ENCODE measurements at regions not wholly inside any gene's neighbourhood (a gene's known extent, or its start where the extent isn't known, plus 50 kb on each side); places are given as distances from the start of the nearest gene placed in this dataset.

- Histone ChIP-seq H3K27me3 (peaks cover 0 to 7% of the 10 kb centered on the region in 2 donors), H3K36me3 (no peaks in the 10 kb centered on the region), H3K4me1 (no peaks in the 10 kb centered on the region), H3K27ac (no peak overlapping the region), H3K4me3 (no peak overlapping the region), H3K9me3 (no peaks in the 10 kb centered on the region)
- TF ChIP-seq POLR2AphosphoS5 (IDR thresholded peaks at IDR 0.05) (no peak), POLR2A (IDR thresholded peaks at IDR 0.05) (no peak)
- TF ChIP-seq, protein P1, sequence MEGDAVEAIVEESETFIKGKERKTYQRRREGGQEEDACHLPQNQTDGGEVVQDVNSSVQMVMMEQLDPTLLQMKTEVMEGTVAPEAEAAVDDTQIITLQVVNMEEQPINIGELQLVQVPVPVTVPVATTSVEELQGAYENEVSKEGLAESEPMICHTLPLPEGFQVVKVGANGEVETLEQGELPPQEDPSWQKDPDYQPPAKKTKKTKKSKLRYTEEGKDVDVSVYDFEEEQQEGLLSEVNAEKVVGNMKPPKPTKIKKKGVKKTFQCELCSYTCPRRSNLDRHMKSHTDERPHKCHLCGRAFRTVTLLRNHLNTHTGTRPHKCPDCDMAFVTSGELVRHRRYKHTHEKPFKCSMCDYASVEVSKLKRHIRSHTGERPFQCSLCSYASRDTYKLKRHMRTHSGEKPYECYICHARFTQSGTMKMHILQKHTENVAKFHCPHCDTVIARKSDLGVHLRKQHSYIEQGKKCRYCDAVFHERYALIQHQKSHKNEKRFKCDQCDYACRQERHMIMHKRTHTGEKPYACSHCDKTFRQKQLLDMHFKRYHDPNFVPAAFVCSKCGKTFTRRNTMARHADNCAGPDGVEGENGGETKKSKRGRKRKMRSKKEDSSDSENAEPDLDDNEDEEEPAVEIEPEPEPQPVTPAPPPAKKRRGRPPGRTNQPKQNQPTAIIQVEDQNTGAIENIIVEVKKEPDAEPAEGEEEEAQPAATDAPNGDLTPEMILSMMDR (IDR thresholded peaks at IDR 0.05) = no peak
- intact Hi-C loops (cut with DNase I; ENCODE audit: low total_unique reads) = no loop called here
- no peak for DNase-seq (ENCODE audit: low spot score in 2 of 2)
These were observed 163.5 kb upstream of the EGFLAM start for GRCh38 chr5:38094889-38095288.

DNA sequence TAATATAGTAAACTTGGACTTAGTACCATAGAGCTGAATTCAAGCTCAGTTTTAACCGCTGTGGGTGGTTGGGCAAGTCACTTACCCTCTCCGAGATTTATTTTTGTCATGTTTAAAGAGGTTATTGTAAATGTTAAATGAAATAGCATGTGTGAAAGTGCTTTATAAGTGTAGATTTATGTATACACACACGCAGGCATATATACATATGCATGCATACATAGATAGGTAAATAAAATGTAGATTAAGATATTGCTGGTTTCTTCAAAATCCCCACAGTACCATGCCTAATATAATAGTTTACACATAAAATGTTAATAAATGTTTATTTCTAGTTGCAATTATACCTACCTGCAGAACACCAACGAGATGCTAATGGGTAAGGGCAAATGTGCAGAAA lies 164.5 kb upstream of the EGFLAM start:
- intact Hi-C loops (cut with DNase I; ENCODE audit: low total_unique reads) = no loop called here
- DNase-seq (ENCODE audit: low spot score in 2 of 2) = no peak
- Histone ChIP-seq H3K36me3 (no peaks in the 10 kb centered on the region), H3K27ac (no peak overlapping the region), H3K9me3 (no peaks in the 10 kb centered on the region), H3K27me3 (peaks cover 0 to 7% of the 10 kb centered on the region in 2 donors), H3K4me1 (no peaks in the 10 kb centered on the region), H3K4me3 (no peak overlapping the region)
- TF ChIP-seq POLR2A (IDR thresholded peaks at IDR 0.05) = no peak
- TF ChIP-seq, protein P1 (IDR thresholded peaks at IDR 0.05) = no peak
- no peak for TF ChIP-seq POLR2AphosphoS5 (IDR thresholded peaks at IDR 0.05)

GRCh38 chr5:38086777-38087176 lies 171.6 kb upstream of the EGFLAM start:
- no peaks in the 10 kb centered on the region for H3K4me1 ChIP-seq
- no peaks in the 10 kb centered on the region for H3K36me3 ChIP-seq
- no peak for TF ChIP-seq POLR2A (IDR thresholded peaks at IDR 0.05)
- no peak for TF ChIP-seq POLR2AphosphoS5 (IDR thresholded peaks at IDR 0.05)
- TF ChIP-seq, protein P1 (IDR thresholded peaks at IDR 0.05) = no peak
- DNase-seq (ENCODE audit: low spot score in 2 of 2) = no peak
- no peak overlapping the region for H3K27ac ChIP-seq
- no peaks in the 10 kb centered on the region for H3K9me3 ChIP-seq
- intact Hi-C loops (cut with DNase I; ENCODE audit: low total_unique reads) = no loop called here
- H3K27me3 ChIP-seq = no peaks in the 10 kb centered on the region
- H3K4me3 ChIP-seq = no peak overlapping the region

- Histone ChIP-seq H3K4me3 (no peak overlapping the region), H3K27ac (no peak overlapping the region), H3K27me3 (no peaks in the 10 kb centered on the region), H3K36me3 (no peaks in the 10 kb centered on the region), H3K4me1 (no peaks in the 10 kb centered on the region), H3K9me3 (no peaks in the 10 kb centered on the region)
- intact Hi-C loops (cut with DNase I; ENCODE audit: low total_unique reads) = loop anchor here (5.0 kb wide), 1 partner anchor 283 kb away; no protein-coding TSS in a partner anchor
- no peak for TF ChIP-seq POLR2A (IDR thresholded peaks at IDR 0.05)
- TF ChIP-seq, protein P1 (IDR thresholded peaks at IDR 0.05) = no peak
- no peak for TF ChIP-seq POLR2AphosphoS5 (IDR thresholded peaks at IDR 0.05)
- DNase-seq (ENCODE audit: low spot score in 2 of 2) = no peak
These were observed 178.5 kb upstream of the EGFLAM start for GRCh38 chr5:38079620-38080402.

GRCh38 chr5:38078161-38078560 lies 180.2 kb upstream of the EGFLAM start:
- TF ChIP-seq POLR2A (IDR thresholded peaks at IDR 0.05) (no peak), POLR2AphosphoS5 (IDR thresholded peaks at IDR 0.05) (no peak)
- TF ChIP-seq, protein P1 (IDR thresholded peaks at IDR 0.05) = no peak
- intact Hi-C loops (cut with DNase I; ENCODE audit: low total_unique reads) = no loop called here

More at GRCh38 chr5:38078161-38078560, 180.2 kb upstream of the EGFLAM start:
- no peaks in the 10 kb centered on the region for H3K27me3 ChIP-seq
- no peak for DNase-seq (ENCODE audit: low spot score in 2 of 2)
- H3K36me3 ChIP-seq = no peaks in the 10 kb centered on the region
- H3K4me3 ChIP-seq = no peak overlapping the region
- no peaks in the 10 kb centered on the region for H3K4me1 ChIP-seq
- no peaks in the 10 kb centered on the region for H3K9me3 ChIP-seq
- no peak overlapping the region for H3K27ac ChIP-seq

All from breast epithelium (tissue), 4 donors.